Skeletal muscle satellite cell (primary cell): ENCODE measurements at regions not wholly inside any gene's neighbourhood (a gene's known extent, or its start where the extent isn't known, plus 50 kb on each side); places are given as distances from the start of the nearest gene placed in this dataset.
A peak's percentile ranks its signal among the peaks of the same experiment; 100 is the strongest.

Experiments used
- H3K27me3 ChIP-seq: 2 replicates; pipeline ENCODE4 v1.7.0; 2013; ENCODE audit warnings: low read length; ENCODE audit not compliant: control insufficient read depth, insufficient read depth
- H3K36me3 ChIP-seq: 2 replicates; pipeline ENCODE4 v1.7.0; 2013; ENCODE audit warnings: mild to moderate bottlenecking, control low read depth, low read length; ENCODE audit not compliant: insufficient read depth
- H3K4me1 ChIP-seq: 2 replicates; pipeline ENCODE4 v1.7.0; 2013; ENCODE audit warnings: low read length; ENCODE audit not compliant: control insufficient read depth, insufficient read depth
- H3K4me2 ChIP-seq: 2 replicates; pipeline ENCODE4 v1.7.0; 2013; ENCODE audit warnings: mild to moderate bottlenecking, low read length
- H3K4me3 ChIP-seq: 2 replicates; pipeline ENCODE4 v1.7.0; 2013; ENCODE audit warnings: low read length
- H3K9ac ChIP-seq: 2 replicates; pipeline ENCODE4 v1.7.0; 2013; ENCODE audit warnings: mild to moderate bottlenecking, low read depth, low read length, moderate library complexity
- H3K9me3 ChIP-seq: replicated peaks from 2 replicates; pipeline ENCODE4 v1.7.0; 2013; ENCODE audit warnings: mild to moderate bottlenecking, control low read depth, low read length

DNA sequence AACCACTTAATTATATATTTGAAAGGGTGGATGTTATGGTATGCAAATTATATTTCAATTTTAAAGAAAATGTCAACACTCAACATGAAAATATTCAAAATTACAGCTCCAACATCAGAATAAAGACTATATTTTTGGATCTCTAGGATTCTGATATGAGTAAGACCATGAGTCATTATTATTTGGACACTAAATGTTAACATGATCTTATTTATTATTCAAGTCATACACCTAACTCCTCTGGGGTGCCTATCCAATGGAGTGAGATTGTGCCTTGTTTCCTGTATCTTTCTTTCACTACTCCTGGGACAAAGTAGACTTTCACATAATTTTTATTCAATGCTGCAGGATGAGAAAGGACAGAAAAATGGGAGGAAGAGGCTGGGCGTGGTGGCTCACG is 135.2 kb upstream of the PRSS1 start:
- Histone ChIP-seq H3K9me3 (no peaks in the 10 kb centered on the region), H3K9ac (no peak overlapping the region), H3K4me1 (peaks cover 49% of the 10 kb centered on the region), H3K36me3 (no peaks in the 10 kb centered on the region), H3K4me3 (no peak overlapping the region), H3K4me2 (peak overlapping the region; percentile 4), H3K27me3 (no peaks in the 10 kb centered on the region)

DNA sequence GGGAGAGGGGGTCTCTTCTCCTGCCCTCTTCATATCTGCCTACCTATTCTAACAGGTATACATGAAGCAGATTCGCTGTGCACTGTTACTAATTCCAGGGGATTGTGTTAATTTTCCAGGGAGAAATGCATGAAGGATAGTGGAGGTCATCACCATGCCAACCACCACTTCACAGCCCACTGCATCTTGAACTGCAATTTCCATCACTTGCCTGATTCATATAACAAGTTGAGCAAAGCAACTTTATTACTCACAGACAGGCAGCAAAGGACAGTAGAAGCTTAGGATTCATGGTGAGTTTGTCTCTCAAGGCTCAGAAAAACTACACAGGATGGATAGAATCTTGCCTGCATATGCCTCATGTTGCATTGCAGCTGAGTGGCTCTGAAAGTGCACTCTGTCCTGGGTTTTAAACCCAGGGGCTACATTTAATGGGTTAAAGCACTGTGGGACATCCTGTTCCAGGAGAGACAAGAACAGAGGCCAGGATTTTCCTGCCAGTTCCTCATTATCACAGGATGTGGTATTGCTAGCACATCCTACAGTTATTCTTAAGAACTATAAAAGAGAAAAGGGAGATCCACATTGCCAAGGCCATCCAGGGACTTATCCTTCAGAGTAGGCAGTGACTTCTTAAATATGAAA is 136.9 kb upstream of the PRSS1 start:
- H3K4me2 ChIP-seq = peak overlapping the region; percentile 35

DNA sequence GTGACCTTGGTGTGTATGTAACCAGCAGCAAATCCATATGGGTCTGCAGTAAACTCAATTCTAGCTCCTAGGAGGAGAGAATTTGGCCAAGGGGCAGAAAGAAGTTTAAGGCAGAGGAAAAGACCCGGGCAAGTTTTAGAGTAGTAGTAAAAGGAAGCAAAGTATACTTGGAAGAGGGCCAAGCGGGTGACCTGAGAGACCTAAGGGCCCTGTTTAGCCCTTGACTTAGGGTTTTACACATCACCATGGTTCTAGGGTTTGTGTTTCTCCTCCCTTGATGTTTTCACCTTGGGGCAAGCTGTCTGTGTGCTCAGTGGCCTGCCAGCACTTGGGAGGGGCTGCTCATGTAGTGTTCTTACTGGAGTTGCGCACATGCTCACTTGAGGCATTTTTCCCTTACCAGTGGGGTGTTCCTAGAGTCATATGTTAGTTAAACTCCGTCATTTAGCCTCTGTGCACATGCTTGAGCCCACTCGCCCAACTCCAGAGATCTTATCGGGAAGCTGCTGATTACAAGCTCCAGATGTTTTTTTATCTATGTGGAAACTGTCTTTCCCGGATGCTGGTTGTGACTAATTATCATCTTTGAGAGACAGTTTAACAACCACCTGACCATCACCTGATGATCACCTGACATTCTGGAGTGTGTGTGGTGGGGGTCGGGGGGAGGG is 137.6 kb upstream of the PRSS1 start:
- H3K27me3 ChIP-seq = no peaks in the 10 kb centered on the region
- H3K36me3 ChIP-seq = no peaks in the 10 kb centered on the region
- peaks cover 32% of the 10 kb centered on the region for H3K4me1 ChIP-seq
- H3K9me3 ChIP-seq = no peaks in the 10 kb centered on the region
- H3K4me2 ChIP-seq = no peak overlapping the region
- H3K9ac ChIP-seq = no peak overlapping the region
- H3K4me3 ChIP-seq = no peak overlapping the region

More for the DNA sequence above, 136.9 kb upstream of the PRSS1 start:
- Histone ChIP-seq H3K4me3 (no peak overlapping the region), H3K9me3 (no peaks in the 10 kb centered on the region), H3K9ac (no peak overlapping the region), H3K27me3 (no peaks in the 10 kb centered on the region), H3K36me3 (no peaks in the 10 kb centered on the region), H3K4me1 (peaks cover 34% of the 10 kb centered on the region)

DNA sequence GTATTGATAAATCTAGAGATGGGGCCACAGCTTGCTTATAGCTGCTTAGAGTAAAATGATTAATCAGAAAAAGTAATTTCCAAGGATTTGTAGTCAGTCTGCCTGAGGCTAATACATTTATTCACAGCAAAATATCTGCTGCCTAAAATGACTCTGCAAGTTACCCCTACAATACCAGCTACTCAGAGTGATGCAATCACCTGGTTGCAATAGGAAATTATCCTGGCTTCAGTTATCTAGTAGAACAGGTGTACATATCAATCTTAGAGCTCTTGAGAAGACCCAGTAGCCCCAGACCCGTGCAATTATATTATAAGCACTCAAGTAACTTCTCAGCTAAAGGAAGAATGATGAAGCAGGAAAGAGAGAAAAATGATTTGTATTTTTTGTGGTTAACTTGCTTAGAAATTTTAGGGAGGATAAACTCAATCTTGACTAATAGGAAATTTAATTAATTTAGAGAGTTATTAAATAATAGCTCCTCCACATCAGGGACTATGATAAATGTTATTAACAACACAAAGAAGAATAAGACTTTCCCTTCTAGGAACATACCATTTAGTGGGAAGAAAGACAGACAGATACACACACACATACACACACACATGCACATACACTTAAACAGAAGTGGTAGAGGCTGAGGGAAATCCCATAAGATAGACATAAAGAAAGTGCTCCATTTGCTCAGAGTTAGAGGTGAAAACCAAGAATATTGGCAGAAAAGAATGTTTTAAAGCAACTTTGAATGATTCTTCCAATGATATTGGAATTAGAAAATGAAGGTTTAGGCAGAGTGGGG is 140.4 kb upstream of the PRSS1 start:
- peaks cover 32% of the 10 kb centered on the region for H3K4me1 ChIP-seq
- no peak overlapping the region for H3K4me3 ChIP-seq
- H3K36me3 ChIP-seq = no peaks in the 10 kb centered on the region
- no peaks in the 10 kb centered on the region for H3K9me3 ChIP-seq
- no peaks in the 10 kb centered on the region for H3K27me3 ChIP-seq
- H3K4me2 ChIP-seq = no peak overlapping the region
- no peak overlapping the region for H3K9ac ChIP-seq

DNA sequence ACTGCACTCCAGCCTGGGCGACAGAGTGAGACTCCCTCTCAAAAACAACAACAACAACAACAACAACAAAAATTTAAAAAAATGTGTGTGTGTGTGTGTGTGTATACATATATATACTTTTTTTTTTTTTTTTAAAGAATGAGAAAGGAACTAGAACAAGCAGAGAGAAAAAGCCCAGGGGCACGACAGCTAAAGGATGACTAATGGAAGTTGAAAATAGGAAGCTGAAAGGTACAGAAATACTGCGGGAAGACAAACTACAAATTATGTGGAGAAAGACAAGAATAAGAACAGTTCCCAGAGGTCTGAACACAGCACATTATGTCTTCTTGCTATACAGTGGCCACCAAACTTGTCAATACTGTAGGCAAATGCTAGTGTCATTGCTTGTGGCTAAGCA is 141.9 kb upstream of the PRSS1 start:
- no peak overlapping the region for H3K9ac ChIP-seq
- H3K36me3 ChIP-seq = no peaks in the 10 kb centered on the region
- peaks cover 24% of the 10 kb centered on the region for H3K4me1 ChIP-seq
- no peak overlapping the region for H3K4me2 ChIP-seq
- no peak overlapping the region for H3K4me3 ChIP-seq
- no peaks in the 10 kb centered on the region for H3K27me3 ChIP-seq
- no peaks in the 10 kb centered on the region for H3K9me3 ChIP-seq

DNA sequence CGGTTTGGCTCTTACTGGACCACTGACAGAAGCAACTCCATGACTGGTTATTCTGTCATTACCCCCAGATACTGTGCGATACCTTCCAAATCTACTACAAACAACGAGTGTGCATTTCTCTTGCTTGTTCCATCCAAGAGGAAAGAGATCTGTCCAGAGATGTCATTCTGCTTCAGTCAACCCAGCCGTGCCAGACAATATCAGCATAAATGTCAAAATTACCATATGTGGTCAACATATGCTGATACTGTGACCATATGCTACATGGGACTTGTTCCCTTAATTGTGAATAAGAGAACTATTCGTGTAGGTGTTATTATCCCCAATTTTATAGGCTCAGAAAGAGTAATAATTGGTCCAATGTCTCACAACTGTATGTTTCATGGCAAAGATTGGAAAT is 143.2 kb upstream of the PRSS1 start:
- H3K4me2 ChIP-seq = no peak overlapping the region
- H3K9me3 ChIP-seq = no peaks in the 10 kb centered on the region
- no peaks in the 10 kb centered on the region for H3K36me3 ChIP-seq
- H3K4me1 ChIP-seq = peaks cover 18% of the 10 kb centered on the region
- H3K4me3 ChIP-seq = no peak overlapping the region
- no peak overlapping the region for H3K9ac ChIP-seq
- H3K27me3 ChIP-seq = no peaks in the 10 kb centered on the region

DNA sequence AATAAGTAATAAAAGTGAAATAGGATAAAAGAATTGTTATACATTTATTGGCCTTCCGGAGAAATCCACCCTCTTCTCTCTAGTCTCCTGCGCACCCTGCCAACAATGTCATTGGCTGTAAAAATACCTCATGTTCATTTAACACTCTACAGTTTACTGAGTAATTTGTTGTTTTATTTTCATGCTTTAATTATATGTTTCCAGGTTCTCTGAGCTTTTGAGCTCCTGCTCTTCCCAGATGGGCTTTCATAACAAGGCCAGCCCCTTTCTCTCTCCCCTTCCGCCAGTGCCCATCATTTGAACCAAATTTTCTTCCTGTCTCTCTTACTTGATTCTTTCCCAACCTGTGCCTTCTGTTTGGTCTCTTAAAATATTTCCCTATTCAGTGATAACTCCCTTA is 144.6 kb upstream of the PRSS1 start:
- H3K27me3 ChIP-seq = no peaks in the 10 kb centered on the region
- H3K4me2 ChIP-seq = no peak overlapping the region
- no peak overlapping the region for H3K9ac ChIP-seq

DNA sequence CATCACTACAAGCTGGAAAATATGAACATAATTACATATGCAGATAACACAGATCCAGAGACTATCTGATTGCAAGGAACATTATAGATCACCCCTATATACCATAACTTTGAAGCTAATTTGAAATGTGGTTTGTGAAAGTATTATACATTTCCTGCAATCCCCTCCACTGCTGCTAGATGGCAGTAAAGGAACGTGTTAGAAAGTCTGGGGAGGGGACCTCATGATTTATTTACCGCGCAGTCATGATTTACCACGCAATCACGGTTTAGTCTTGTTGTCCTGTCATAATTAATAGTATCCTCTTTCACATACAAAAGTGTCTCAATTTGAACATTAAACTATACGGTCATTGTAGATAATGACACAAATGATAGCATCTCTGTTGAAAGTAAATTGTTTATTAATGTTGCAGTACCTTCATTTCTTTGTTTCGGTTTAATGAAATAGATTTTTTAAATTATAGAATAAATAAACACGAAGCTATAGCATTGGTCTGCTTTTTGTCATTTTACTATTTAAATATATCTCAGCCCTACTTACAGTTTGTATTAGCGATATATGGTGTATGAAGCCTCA is 145.3 kb upstream of the PRSS1 start:
- no peaks in the 10 kb centered on the region for H3K27me3 ChIP-seq
- no peaks in the 10 kb centered on the region for H3K9me3 ChIP-seq
- peak overlapping the region; percentile 54 for H3K4me3 ChIP-seq
- peak overlapping the region; percentile 28 for H3K9ac ChIP-seq
- no peaks in the 10 kb centered on the region for H3K36me3 ChIP-seq
- H3K4me2 ChIP-seq = peak overlapping the region; percentile 79
- H3K4me1 ChIP-seq = peaks cover 18% of the 10 kb centered on the region

More for the DNA sequence above, 144.6 kb upstream of the PRSS1 start:
- peaks cover 18% of the 10 kb centered on the region for H3K4me1 ChIP-seq
- H3K36me3 ChIP-seq = no peaks in the 10 kb centered on the region
- H3K9me3 ChIP-seq = no peaks in the 10 kb centered on the region
- H3K4me3 ChIP-seq = no peak overlapping the region

DNA sequence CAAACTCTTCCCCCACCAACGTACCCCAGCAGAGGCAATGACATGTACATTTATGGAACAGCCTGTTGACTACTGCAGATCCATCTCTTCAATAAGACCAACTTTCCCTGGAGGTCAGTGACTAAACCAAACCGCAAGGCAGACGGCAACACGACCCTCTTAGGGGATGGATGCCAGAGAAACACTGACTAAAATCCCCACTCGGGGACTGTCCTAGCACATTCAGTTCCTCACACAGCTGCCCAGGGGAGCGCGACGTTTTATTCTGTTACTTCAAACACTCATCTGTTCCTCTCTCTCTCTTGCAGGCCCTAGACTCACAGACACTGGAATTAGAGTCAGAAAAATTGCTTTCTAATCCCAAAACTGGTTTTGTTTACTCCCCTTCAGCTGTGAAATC is 146.5 kb upstream of the PRSS1 start:
- Histone ChIP-seq H3K4me2 (peak overlapping the region; percentile 62), H3K27me3 (no peaks in the 10 kb centered on the region), H3K36me3 (no peaks in the 10 kb centered on the region), H3K4me3 (no peak overlapping the region), H3K9me3 (no peaks in the 10 kb centered on the region), H3K9ac (no peak overlapping the region), H3K4me1 (peaks cover 18% of the 10 kb centered on the region)

DNA sequence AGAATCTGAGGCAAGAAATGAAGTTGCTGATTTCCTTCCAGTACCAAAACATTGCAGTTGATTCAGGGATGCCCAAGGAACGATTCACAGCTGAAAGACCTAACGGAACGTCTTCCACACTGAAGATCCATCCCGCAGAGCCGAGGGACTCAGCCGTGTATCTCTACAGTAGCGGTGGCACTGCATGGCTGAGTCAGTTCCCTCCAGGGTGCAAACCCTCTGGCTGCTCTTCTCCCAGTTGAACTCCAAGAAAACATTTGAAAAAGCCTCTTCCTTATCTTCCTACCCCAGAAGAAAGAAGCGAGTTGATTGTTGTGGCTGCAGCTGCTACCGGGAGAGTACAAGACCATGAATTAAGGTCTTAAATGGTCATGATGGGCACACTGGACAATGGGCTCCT is 147.1 kb upstream of the PRSS1 start:
- Histone ChIP-seq H3K4me2 (no peak overlapping the region), H3K4me1 (peaks cover 18% of the 10 kb centered on the region), H3K9ac (no peak overlapping the region), H3K4me3 (no peak overlapping the region), H3K27me3 (no peaks in the 10 kb centered on the region), H3K9me3 (no peaks in the 10 kb centered on the region), H3K36me3 (no peaks in the 10 kb centered on the region)

DNA sequence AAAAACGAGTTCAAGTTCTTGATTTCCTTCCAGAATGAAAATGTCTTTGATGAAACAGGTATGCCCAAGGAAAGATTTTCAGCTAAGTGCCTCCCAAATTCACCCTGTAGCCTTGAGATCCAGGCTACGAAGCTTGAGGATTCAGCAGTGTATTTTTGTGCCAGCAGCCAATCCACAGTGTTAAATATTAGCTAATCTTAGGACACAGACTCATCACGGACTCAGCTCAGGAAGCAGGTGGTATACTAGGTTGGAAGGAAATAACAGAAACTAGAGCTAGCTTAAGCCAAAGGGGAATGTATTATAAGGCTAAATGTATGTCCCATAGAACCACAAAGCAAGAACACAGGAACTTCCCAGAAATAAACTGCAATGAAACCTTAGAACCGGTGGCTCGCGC is 151.0 kb upstream of the PRSS1 start:
- Histone ChIP-seq H3K9me3 (no peaks in the 10 kb centered on the region), H3K27me3 (no peaks in the 10 kb centered on the region), H3K36me3 (no peaks in the 10 kb centered on the region), H3K4me3 (no peak overlapping the region), H3K9ac (no peak overlapping the region), H3K4me1 (peaks cover 13% of the 10 kb centered on the region), H3K4me2 (no peak overlapping the region)
